GM18909 (cell line): ENCODE measurements at regions not wholly inside any gene's neighbourhood (a gene's known extent, or its start where the extent isn't known, plus 50 kb on each side); places are given as distances from the start of the nearest gene placed in this dataset.
"Not testable (repeated sequence)": the region's sequence is repeated elsewhere in the genome, so short reads cannot be mapped to it uniquely, and the experiment has no call there.

Experiments
- ATAC-seq: cut with Tn5 transposase; IDR thresholded peaks from one replicate; pipeline ENCODE4 v1.9.1; 2021; ENCODE audit warnings: mild to moderate bottlenecking; ENCODE audit not compliant: unreplicated experiment, poor library complexity

- no peak for ATAC-seq
Observed at GRCh38 chr6:139758209-139758611, 383.8 kb upstream of the CITED2 start.

- ATAC-seq = no peak
Observed at GRCh38 chr6:139757784-139758183, 383.3 kb upstream of the CITED2 start.

- no peak for ATAC-seq
Observed at GRCh38 chr6:139756381-139756780, 381.9 kb upstream of the CITED2 start.

- ATAC-seq = no peak
Observed at GRCh38 chr6:139754898-139755775, 380.7 kb upstream of the CITED2 start.

- ATAC-seq = no peak
Observed at GRCh38 chr6:139753198-139753861, 378.9 kb upstream of the CITED2 start.

GRCh38 chr6:139752086-139752485 lies 377.6 kb upstream of the CITED2 start:
- no peak for ATAC-seq

GRCh38 chr6:139751179-139751578 lies 376.7 kb upstream of the CITED2 start:
- no peak for ATAC-seq

- ATAC-seq = no peak
Observed at GRCh38 chr6:139748353-139749146, 374.1 kb upstream of the CITED2 start.

GRCh38 chr6:139747154-139747553 lies 372.7 kb upstream of the CITED2 start:
- no peak for ATAC-seq

- ATAC-seq = no peak
Observed at GRCh38 chr6:139744891-139745290, 370.4 kb upstream of the CITED2 start.

GRCh38 chr6:139743664-139744437 lies 369.4 kb upstream of the CITED2 start:
- no peak for ATAC-seq

GRCh38 chr6:139742671-139743070 lies 368.2 kb upstream of the CITED2 start:
- ATAC-seq = no peak

GRCh38 chr6:139738801-139739455 lies 364.5 kb upstream of the CITED2 start:
- no peak for ATAC-seq

- peak; percentile 85 for ATAC-seq
Observed at GRCh38 chr6:139736325-139736906, 362.0 kb upstream of the CITED2 start.

GRCh38 chr6:139732451-139732850 lies 358.0 kb upstream of the CITED2 start:
- no peak for ATAC-seq

- no peak for ATAC-seq
Observed at GRCh38 chr6:139730340-139730974, 356.0 kb upstream of the CITED2 start.

GRCh38 chr6:139728876-139729427 lies 354.5 kb upstream of the CITED2 start:
- no peak for ATAC-seq

- not testable (repeated sequence) for ATAC-seq
Observed at GRCh38 chr6:139726272-139726671, 351.8 kb upstream of the CITED2 start.
